Keratinocyte (primary cell): ENCODE measurements at regions not wholly inside any gene's neighbourhood (a gene's known extent, or its start where the extent isn't known, plus 50 kb on each side); places are given as distances from the start of the nearest gene placed in this dataset.
"Not testable (repeated sequence)": the region's sequence is repeated elsewhere in the genome, so short reads cannot be mapped to it uniquely, and the experiment has no call there.

Experiments
- DNase-seq: peaks from one replicate; pipeline ENCODE4 v3.0.0-alpha.2; 2011; ENCODE audit warnings: low read depth, missing footprints, low spot score
- FAIRE-seq: peaks from 2 replicates; lab custom pipeline; 2011; peaks lifted over from hg19 to GRCh38; lab: Jason Lieb, UNC
- H2AFZ ChIP-seq: 2 replicates; pipeline ENCODE4 v1.6.0; 2012; ENCODE audit warnings: low read length, control low read depth, inconsistent platforms; ENCODE audit not compliant: control insufficient read depth
- H3K27ac ChIP-seq: 2 replicates; pipeline ENCODE4 v1.5.1; 2011; ENCODE audit warnings: low read length; ENCODE audit not compliant: control insufficient read depth, insufficient read depth
- H3K27me3 ChIP-seq: 3 replicates; pipeline ENCODE4 v1.6.0; 2011; ENCODE audit warnings: low read length; ENCODE audit not compliant: control insufficient read depth, insufficient read depth; ENCODE audit errors: extremely low read depth
- H3K36me3 ChIP-seq, 2 experiments: 2 replicates in 1 of 2; 3 replicates in 1 of 2; pipeline ENCODE4 v1.5.1; 2011; ENCODE audit warnings: low read length in 2 of 2, mild to moderate bottlenecking in 1 of 2; ENCODE audit not compliant: control insufficient read depth in 2 of 2, insufficient read depth in 2 of 2; ENCODE audit errors: extremely low read depth in 1 of 2
- H3K4me1 ChIP-seq: 3 replicates; pipeline ENCODE4 v1.5.1; 2011; ENCODE audit warnings: low read length; ENCODE audit not compliant: control insufficient read depth, insufficient read depth; ENCODE audit errors: extremely low read depth
- H3K4me2 ChIP-seq: 3 replicates; pipeline ENCODE4 v1.6.0; 2011; ENCODE audit warnings: low read depth, low read length; ENCODE audit not compliant: control insufficient read depth, insufficient read depth; ENCODE audit errors: extremely low read depth
- H3K4me3 ChIP-seq, 3 experiments: fragments of 200-600 bp in 1 of 3; sonication (generic) in 1 of 3; 2 replicates in 2 of 3; 3 replicates in 1 of 3; pipeline ENCODE4 v1.5.1; 2011 to 2016; ENCODE audit warnings: low read length in 3 of 3, mild to moderate bottlenecking in 3 of 3, control low read depth in 2 of 3, inconsistent platforms in 1 of 3, low read depth in 1 of 3, mixed read lengths in 1 of 3, mixed run types in 1 of 3, moderate library complexity in 1 of 3; ENCODE audit not compliant: control insufficient read depth in 2 of 3, insufficient read depth in 2 of 3; ENCODE audit errors: extremely low read depth in 1 of 3
- H3K79me2 ChIP-seq: 2 replicates; pipeline ENCODE4 v1.6.0; 2012; ENCODE audit warnings: low read length; ENCODE audit not compliant: control insufficient read depth, insufficient read depth
- H3K9ac ChIP-seq: 3 replicates; pipeline ENCODE4 v1.6.0; 2011; ENCODE audit warnings: low read length; ENCODE audit not compliant: control insufficient read depth, insufficient read depth; ENCODE audit errors: extremely low read depth
- H3K9me1 ChIP-seq: 3 replicates; pipeline ENCODE4 v1.6.0; 2011; ENCODE audit warnings: low read length; ENCODE audit not compliant: control insufficient read depth, insufficient read depth; ENCODE audit errors: extremely low read depth
- H3K9me3 ChIP-seq: 2 replicates; pipeline ENCODE4 v1.5.1; 2012; ENCODE audit warnings: low read depth, low read length; ENCODE audit not compliant: control insufficient read depth
- H4K20me1 ChIP-seq: 3 replicates; pipeline ENCODE4 v1.6.0; 2011; ENCODE audit warnings: low read length; ENCODE audit not compliant: control insufficient read depth, insufficient read depth; ENCODE audit errors: extremely low read depth
- dilution Hi-C: fragments of 300-500 bp; cut with MboI; formaldehyde crosslinking; loops from one replicate; pipeline ENCODE4 v1.7.0; 2020; ENCODE audit warnings: low sequenced_read_pairs; ENCODE audit not compliant: extremely low pct_ligation_motif_present

DNA sequence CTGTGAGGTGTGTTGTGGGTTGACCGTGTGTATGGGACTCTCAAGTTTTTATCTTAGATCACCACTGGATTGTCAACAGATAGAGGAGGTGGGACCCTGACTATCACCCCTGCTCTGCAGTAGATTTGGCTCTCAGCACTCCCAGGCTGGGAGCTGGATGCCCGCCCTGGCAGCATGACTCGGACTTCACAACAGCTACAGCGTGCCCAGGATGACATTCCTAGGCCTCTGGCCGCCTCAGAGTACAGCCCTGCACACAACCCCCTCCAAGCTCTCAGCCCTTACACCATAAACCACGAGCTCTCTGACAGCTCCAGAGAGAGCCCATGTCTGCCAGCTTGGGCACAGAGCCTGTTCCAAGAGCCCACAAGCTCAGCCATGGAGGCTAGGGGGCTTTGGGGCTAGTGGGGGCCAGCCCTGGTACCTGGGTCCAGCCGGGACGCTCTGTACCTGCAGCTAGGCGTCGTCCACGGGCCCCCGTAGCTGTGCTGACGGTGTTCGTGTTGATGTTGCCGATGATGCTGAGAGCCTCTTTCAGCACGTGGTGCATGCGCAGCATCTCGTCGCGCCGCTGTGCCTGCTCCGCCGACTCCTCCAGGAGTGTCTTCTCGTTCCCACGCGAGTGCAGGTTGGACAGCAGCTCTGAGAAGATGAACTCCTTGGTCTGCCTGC is 66.1 kb upstream of the LYSMD4 start:
- H3K9ac ChIP-seq, H2AFZ ChIP-seq, H3K4me1 ChIP-seq, H3K79me2 ChIP-seq, H3K9me1 ChIP-seq, FAIRE-seq, H4K20me1 ChIP-seq, H3K4me3 ChIP-seq, H3K4me2 ChIP-seq, H3K9me3 ChIP-seq, H3K36me3 ChIP-seq, dilution Hi-C loops, H3K27me3 ChIP-seq, H3K27ac ChIP-seq, DNase-seq: not testable (repeated sequence)

DNA sequence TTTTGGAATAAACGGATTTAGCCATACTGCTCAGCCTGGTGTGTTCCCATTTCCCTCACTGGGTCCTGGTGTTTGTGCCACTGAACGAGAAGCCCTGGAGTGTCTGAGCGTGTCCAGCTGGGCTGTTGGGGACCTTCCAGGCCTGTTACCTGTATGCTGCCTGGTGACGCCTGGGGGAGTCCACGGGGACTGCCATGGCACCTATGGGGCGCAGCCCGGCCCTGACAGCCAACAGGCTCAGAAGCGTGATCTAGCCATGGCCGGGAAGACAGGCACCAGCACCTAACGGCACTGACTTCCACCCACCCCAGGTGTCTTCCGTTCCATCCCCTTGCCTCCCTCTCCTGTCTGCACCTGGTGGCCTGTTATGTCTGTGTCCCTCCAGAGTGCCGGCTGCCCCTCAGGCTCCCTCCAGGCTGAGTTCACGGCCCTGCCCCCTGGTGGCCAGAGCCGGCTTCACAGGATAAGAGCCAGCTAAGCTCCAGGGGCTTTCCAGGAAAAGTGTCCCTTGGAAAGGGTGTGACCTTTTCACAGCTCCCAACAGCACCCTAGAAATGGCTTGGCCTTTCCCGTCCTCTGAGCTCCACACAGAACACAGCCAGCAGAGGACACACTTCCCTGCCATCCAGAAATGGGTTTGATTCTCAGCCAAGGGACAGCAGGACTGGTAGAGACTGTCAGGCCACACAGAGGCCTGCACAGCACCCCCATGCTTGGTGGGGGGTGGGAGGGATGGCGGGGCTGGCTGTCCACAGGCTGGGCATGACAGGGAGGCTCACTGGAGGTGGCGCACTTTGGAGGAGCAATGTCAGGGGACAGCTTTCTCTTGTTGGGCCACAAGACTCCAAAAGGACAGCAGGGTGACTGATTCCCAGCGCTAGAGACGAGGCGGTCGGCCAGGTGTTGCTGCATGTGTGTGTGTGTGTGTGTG is 64.0 kb upstream of the LYSMD4 start:
- dilution Hi-C loops, H3K36me3 ChIP-seq, H3K27me3 ChIP-seq, FAIRE-seq, H3K9me1 ChIP-seq, H2AFZ ChIP-seq, H3K9me3 ChIP-seq, H3K4me3 ChIP-seq, H4K20me1 ChIP-seq, H3K79me2 ChIP-seq, H3K27ac ChIP-seq, H3K4me1 ChIP-seq, H3K4me2 ChIP-seq, DNase-seq, H3K9ac ChIP-seq: not testable (repeated sequence)

DNA sequence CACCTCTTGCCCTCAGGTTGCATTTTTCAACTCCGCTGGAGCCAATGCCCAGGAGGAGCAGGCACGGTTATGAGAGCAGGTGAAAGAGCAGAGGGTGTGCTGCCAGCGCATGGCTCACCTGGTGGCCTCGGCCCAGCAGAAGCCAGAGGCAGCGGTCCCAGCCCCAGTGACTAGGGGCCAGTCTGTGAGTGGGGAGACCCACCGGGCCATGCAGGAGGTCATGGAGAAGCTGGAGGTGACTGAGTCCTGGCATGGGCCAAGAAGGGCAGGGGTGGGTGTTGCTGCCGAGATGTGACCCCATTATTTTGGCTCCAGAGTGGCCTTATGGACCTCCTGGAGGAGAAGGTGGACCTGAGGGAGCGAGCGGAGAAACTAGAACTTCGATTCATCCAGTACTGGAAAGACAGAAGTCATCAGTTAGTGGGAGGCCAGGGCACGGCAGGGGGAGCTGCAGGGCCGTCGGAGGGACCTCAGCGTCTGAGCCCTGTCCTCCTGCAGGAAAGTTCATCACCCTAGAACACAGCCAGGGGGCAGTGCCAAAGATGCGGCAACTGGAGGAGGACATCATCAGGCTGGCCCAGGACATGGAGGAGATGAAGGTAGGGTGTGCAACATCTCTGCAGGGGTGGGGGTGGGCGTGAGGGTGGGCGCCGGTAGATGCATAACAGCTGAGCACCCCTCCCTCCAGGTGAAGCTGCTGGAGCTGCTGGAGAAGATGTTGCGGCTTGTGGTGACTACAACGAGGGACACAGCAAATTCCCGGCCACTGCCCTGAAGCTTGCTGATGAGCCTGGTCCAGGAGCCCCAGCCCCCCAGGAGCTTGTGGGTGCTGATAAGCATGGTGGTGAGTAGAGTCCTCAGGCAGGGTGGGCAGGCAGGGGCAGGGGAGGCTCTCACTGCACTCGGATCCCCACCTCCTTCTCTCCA is 58.9 kb upstream of the LYSMD4 start:
- H3K9ac ChIP-seq, DNase-seq, H4K20me1 ChIP-seq, H3K4me3 ChIP-seq, H3K79me2 ChIP-seq, H2AFZ ChIP-seq, H3K9me1 ChIP-seq, dilution Hi-C loops, H3K36me3 ChIP-seq, H3K4me2 ChIP-seq, H3K27me3 ChIP-seq, H3K9me3 ChIP-seq, H3K27ac ChIP-seq, H3K4me1 ChIP-seq, FAIRE-seq: not testable (repeated sequence)

DNA sequence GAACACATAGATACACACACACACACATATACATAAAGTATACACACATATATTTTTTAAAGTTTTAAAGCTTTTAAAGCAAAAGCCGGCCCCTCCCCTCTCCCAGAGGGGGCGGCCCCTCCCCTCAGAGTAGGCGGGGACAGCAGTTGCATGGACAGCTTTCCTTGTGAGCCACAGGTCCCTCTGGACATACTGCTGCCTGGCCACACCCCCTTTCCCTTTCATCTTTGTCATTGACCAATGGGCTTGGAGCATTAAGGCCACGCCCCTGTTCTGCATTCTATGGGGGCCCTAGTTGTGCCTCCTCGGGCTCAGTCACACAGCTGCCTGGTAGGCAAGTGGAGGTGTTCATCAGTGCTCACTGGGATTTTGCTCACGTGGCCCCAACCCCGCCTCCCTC is 57.5 kb upstream of the LYSMD4 start:
- H3K9ac ChIP-seq, H3K4me1 ChIP-seq, FAIRE-seq, H3K27me3 ChIP-seq, H3K27ac ChIP-seq, DNase-seq, dilution Hi-C loops, H4K20me1 ChIP-seq, H3K4me3 ChIP-seq, H3K9me3 ChIP-seq, H3K36me3 ChIP-seq, H3K79me2 ChIP-seq, H2AFZ ChIP-seq, H3K9me1 ChIP-seq, H3K4me2 ChIP-seq: not testable (repeated sequence)
